H1 (cell line): ENCODE measurements at regions not wholly inside any gene's neighbourhood (a gene's known extent, or its start where the extent isn't known, plus 50 kb on each side); places are given as distances from the start of the nearest gene placed in this dataset.
A peak's percentile ranks its signal among the peaks of the same experiment; 100 is the strongest.
"Not testable (repeated sequence)": the region's sequence is repeated elsewhere in the genome, so short reads cannot be mapped to it uniquely, and the experiment has no call there.

Experiments used
- CTCF ChIA-PET: fragments of 300-600 bp; sonication (Branson Sonifier 250); formaldehyde crosslinking; loops from one replicate; lab custom pipeline; 2021; ENCODE audit not compliant: partially characterized antibody; lab: Charles Lee
- POLR2A ChIA-PET: fragments of 300-600 bp; sonication (Branson Sonifier 250); formaldehyde crosslinking; loops from one replicate; lab custom pipeline; 2021; ENCODE audit warnings: inconsistent platforms; ENCODE audit not compliant: partially characterized antibody; lab: Charles Lee
- DNase-seq, 2 experiments: peaks; one replicate each; pipeline versions ENCODE4 v3.0.0 to v3.0.0-alpha.2; 2010 to 2022; ENCODE audit warnings: low spot score in 2 of 2, low read depth in 1 of 2, mixed read lengths in 1 of 2
- FAIRE-seq: peaks from 2 replicates; lab custom pipeline; 2011; peaks lifted over from hg19 to GRCh38; lab: Jason Lieb, UNC
- H2AFZ ChIP-seq: 2 replicates; pipeline ENCODE4 v1.8.1; 2012; ENCODE audit warnings: low read length, inconsistent platforms
- H2AK5ac ChIP-seq: 2 replicates; pipeline ENCODE4 v1.6.1; 2013; ENCODE audit warnings: low read depth, low read length
- H2BK120ac ChIP-seq: replicated peaks from 2 replicates; pipeline ENCODE3; 2013; ENCODE audit warnings: low read depth, low read length, inconsistent platforms
- H2BK12ac ChIP-seq: 2 replicates; pipeline ENCODE4 v1.6.1; 2013; ENCODE audit warnings: low read depth, low read length
- H2BK15ac ChIP-seq: 2 replicates; pipeline ENCODE4 v1.6.1; 2013; ENCODE audit warnings: low read length
- H2BK20ac ChIP-seq: 2 replicates; pipeline ENCODE4 v1.6.1; 2013; ENCODE audit warnings: low read length
- H2BK5ac ChIP-seq: 2 replicates; pipeline ENCODE4 v1.6.1; 2013; ENCODE audit warnings: low read depth, low read length
- H3K14ac ChIP-seq: 2 replicates; pipeline ENCODE4 v1.6.1; 2013; ENCODE audit warnings: inconsistent platforms; ENCODE audit not compliant: insufficient read length
- H3K18ac ChIP-seq: 2 replicates; pipeline ENCODE4 v1.6.1; 2013; ENCODE audit warnings: low read length; ENCODE audit errors: extremely low read depth
- H3K23ac ChIP-seq: 2 replicates; pipeline ENCODE4 v1.6.1; 2013; ENCODE audit warnings: inconsistent platforms; ENCODE audit not compliant: insufficient read length
- H3K23me2 ChIP-seq: 2 replicates; pipeline ENCODE4 v1.6.1; 2013; ENCODE audit warnings: low read depth, low read length
- H3K27ac ChIP-seq: 2 replicates; pipeline ENCODE4 v1.6.1; 2011; ENCODE audit warnings: low read depth, low read length, inconsistent platforms
- H3K27me3 ChIP-seq, 4 experiments: replicated peaks in 1 of 4; 1 replicate in 1 of 4; 2 replicates in 3 of 4; pipeline versions ENCODE4 v1.6.1 to v1.8.1; 2011 to 2013; ENCODE audit warnings: low read length in 3 of 4, mild to moderate bottlenecking in 3 of 4, inconsistent platforms in 2 of 4, mixed read lengths in 2 of 4, moderate library complexity in 1 of 4; ENCODE audit not compliant: control insufficient read depth in 3 of 4, insufficient read depth in 3 of 4; ENCODE audit errors: extremely low read depth in 1 of 4
- H3K36me3 ChIP-seq, 4 experiments: 2 replicates each; pipeline versions ENCODE4 v1.6.1 to v1.8.1; 2011 to 2013; ENCODE audit warnings: mild to moderate bottlenecking in 4 of 4, low read length in 3 of 4, moderate library complexity in 2 of 4, control low read depth in 1 of 4, inconsistent platforms in 1 of 4; ENCODE audit not compliant: insufficient read depth in 4 of 4, control insufficient read depth in 2 of 4
- H3K4ac ChIP-seq: replicated peaks from 2 replicates; pipeline ENCODE3; 2013; ENCODE audit warnings: low read length, low read depth, mixed read lengths, inconsistent platforms; ENCODE audit not compliant: insufficient read length
- H3K4me1 ChIP-seq, 4 experiments: replicated peaks in 1 of 4; 1 replicate in 1 of 4; 2 replicates in 3 of 4; pipeline versions ENCODE4 v1.6.1 to v1.8.1; 2011 to 2013; ENCODE audit warnings: low read length in 3 of 4, inconsistent platforms in 2 of 4, mixed read lengths in 1 of 4; ENCODE audit not compliant: insufficient read depth in 4 of 4, control insufficient read depth in 3 of 4
- H3K4me2 ChIP-seq, 2 experiments: 2 replicates each; pipeline versions ENCODE4 v1.6.1 to v1.8.1; 2011 to 2013; ENCODE audit warnings: low read depth in 2 of 2, low read length in 2 of 2, control low read depth in 1 of 2, inconsistent platforms in 1 of 2, mild to moderate bottlenecking in 1 of 2; ENCODE audit not compliant: insufficient read depth in 1 of 2
- H3K4me3 ChIP-seq, 4 experiments: fragments of 200-600, 300-600 bp in 1 of 4; sonication (generic), shearing (Covaris generic), sonication (Bioruptor Twin) in 1 of 4; 2 replicates each; pipeline versions ENCODE4 v1.5.1 to v1.8.1; 2011 to 2016; ENCODE audit warnings: low read length in 4 of 4, low read depth in 3 of 4, control low read depth in 2 of 4, inconsistent platforms in 2 of 4, mild to moderate bottlenecking in 2 of 4, mixed read lengths in 1 of 4, moderate library complexity in 1 of 4; ENCODE audit not compliant: insufficient read depth in 2 of 4; ENCODE audit errors: extremely low read depth in 1 of 4
- H3K56ac ChIP-seq: replicated peaks from 2 replicates; pipeline ENCODE3; 2013; ENCODE audit warnings: low read depth, mild to moderate bottlenecking, mixed read lengths, low read length, inconsistent platforms; ENCODE audit not compliant: insufficient read length
- H3K79me1 ChIP-seq: 2 replicates; pipeline ENCODE4 v1.6.1; 2013; ENCODE audit warnings: low read depth, low read length, control low read depth
- H3K79me2 ChIP-seq, 2 experiments: 2 replicates each; pipeline versions ENCODE4 v1.6.1 to v1.8.1; 2012 to 2013; ENCODE audit warnings: low read length in 2 of 2, mild to moderate bottlenecking in 2 of 2, inconsistent platforms in 1 of 2; ENCODE audit not compliant: insufficient read depth in 2 of 2, control insufficient read depth in 1 of 2
- H3K9ac ChIP-seq, 4 experiments: replicated peaks in 1 of 4; 1 replicate in 1 of 4; 2 replicates in 3 of 4; pipeline versions ENCODE4 v1.6.1 to v1.8.1; 2011 to 2013; ENCODE audit warnings: low read depth in 3 of 4, low read length in 3 of 4, control low read depth in 2 of 4, mild to moderate bottlenecking in 2 of 4, moderate library complexity in 2 of 4, inconsistent platforms in 1 of 4; ENCODE audit errors: extremely low read depth in 1 of 4
- H3K9me3 ChIP-seq, 2 experiments: 2 replicates each; pipeline versions ENCODE4 v1.6.1 to v1.8.1; 2012 to 2013; ENCODE audit warnings: mild to moderate bottlenecking in 2 of 2, moderate library complexity in 2 of 2, control low read depth in 1 of 2, inconsistent platforms in 1 of 2, low read depth in 1 of 2, low read length in 1 of 2, mixed read lengths in 1 of 2; ENCODE audit not compliant: insufficient read depth in 2 of 2
- H4K20me1 ChIP-seq, 2 experiments: replicated peaks in 1 of 2; 2 replicates each; pipeline versions ENCODE3 to v1.8.1; 2011 to 2013; ENCODE audit warnings: inconsistent platforms in 2 of 2, low read length in 2 of 2, mild to moderate bottlenecking in 1 of 2; ENCODE audit not compliant: insufficient read depth in 2 of 2, control insufficient read depth in 1 of 2
- H4K5ac ChIP-seq: 2 replicates; pipeline ENCODE4 v1.6.1; 2013; ENCODE audit warnings: low read length, low read depth, mixed read lengths, inconsistent platforms; ENCODE audit not compliant: insufficient read length
- H4K8ac ChIP-seq: 2 replicates; pipeline ENCODE4 v1.8.0; 2013; ENCODE audit warnings: mild to moderate bottlenecking, moderate library complexity, low read length, inconsistent platforms; ENCODE audit not compliant: insufficient read depth; ENCODE audit errors: extremely low read depth
- H4K91ac ChIP-seq: replicated peaks from 2 replicates; pipeline ENCODE3; 2013; ENCODE audit warnings: low read length, mixed read lengths, inconsistent platforms; ENCODE audit not compliant: insufficient read length
- CTCF ChIP-seq, 3 experiments: IDR thresholded peaks; 1 replicate in 2 of 3; 2 replicates in 1 of 3; pipeline versions ENCODE4 v1.5.1 to v1.6.1; 2011; ENCODE audit warnings: low read length in 3 of 3, mild to moderate bottlenecking in 3 of 3, inconsistent platforms in 2 of 3, low read depth in 1 of 3, moderate library complexity in 1 of 3; ENCODE audit not compliant: insufficient read depth in 1 of 3; ENCODE audit errors: control extremely low read depth in 1 of 3
- RAD21 ChIP-seq, 2 experiments: IDR thresholded peaks in 1 of 2; conservative IDR thresholded peaks in 1 of 2; 2 replicates each; pipeline ENCODE4 v1.6.1; 2011; ENCODE audit warnings: low read depth in 2 of 2, low read length in 2 of 2, improper control_type of control experiment in 1 of 2, inconsistent platforms in 1 of 2, mild to moderate bottlenecking in 1 of 2, moderate library complexity in 1 of 2
- WGBS, 2 experiments: shearing (Covaris generic) in 1 of 2; methylation state at CpG; one replicate each; pipeline versions ENCODE4 v1.1.6 to v1.1.7; 2013 to 2015; ENCODE audit warnings: low lambda C conversion rate in 2 of 2, mixed read lengths in 2 of 2, inconsistent platforms in 1 of 2, low coverage in 1 of 2, missing lambda C conversion rate in 1 of 2; ENCODE audit not compliant: insufficient replicate concordance in 2 of 2, insufficient coverage in 1 of 2, insufficient read length in 1 of 2; ENCODE audit errors: extremely low coverage in 1 of 2, missing lambda C conversion rate in 1 of 2; 5-methylcytosine and 5-hydroxymethylcytosine counted together

DNA sequence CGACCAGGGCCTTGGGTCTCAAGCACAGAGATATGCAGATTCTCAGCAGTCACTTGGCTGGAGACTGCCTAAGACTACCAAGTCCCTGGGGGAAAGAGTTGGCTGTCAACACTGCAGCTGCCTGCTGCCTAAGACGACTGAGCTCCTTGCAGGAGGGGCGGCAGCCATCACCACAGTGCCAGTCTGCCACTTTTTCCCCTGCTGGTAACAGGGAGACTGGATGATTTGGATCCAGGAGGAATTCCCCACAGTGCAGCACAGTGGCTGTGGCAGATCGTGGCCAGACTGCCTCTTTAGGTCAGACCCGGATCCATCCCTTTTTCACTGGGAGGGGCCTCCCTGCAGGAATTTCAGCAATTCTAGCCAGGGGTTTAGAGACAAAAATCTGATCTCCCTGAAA is 743.5 kb downstream of the TGIF2LX start:
- H3K9ac ChIP-seq, H3K79me1 ChIP-seq, H3K4me1 ChIP-seq, H2BK20ac ChIP-seq, H3K79me2 ChIP-seq, H3K23me2 ChIP-seq, FAIRE-seq, H4K20me1 ChIP-seq, H3K56ac ChIP-seq, H4K91ac ChIP-seq, POLR2A ChIA-PET, H3K23ac ChIP-seq, H3K4me3 ChIP-seq, H2BK5ac ChIP-seq, H4K5ac ChIP-seq, H3K4me2 ChIP-seq, H2BK15ac ChIP-seq, H3K18ac ChIP-seq, CTCF ChIA-PET, H2AK5ac ChIP-seq, H2BK120ac ChIP-seq, H4K8ac ChIP-seq, H2BK12ac ChIP-seq, H2AFZ ChIP-seq, H3K27ac ChIP-seq, H3K14ac ChIP-seq, H3K36me3 ChIP-seq, H3K9me3 ChIP-seq, H3K27me3 ChIP-seq, H3K4ac ChIP-seq: not testable (repeated sequence)
- 93% methylated on average over 3 of the region's 5 CpGs; no CpG with 5 or more reads in 1 of the 2 experiments for WGBS, 2 experiments
- peak; percentile 7 to 45 for DNase-seq
- TF ChIP-seq RAD21 (IDR thresholded peaks at IDR 0.05 in 1 of 2, conservative IDR thresholded peaks at IDR 0.05 in 1 of 2; ENCODE audit: low read depth in 2 of 2, low read length in 2 of 2) (peak; percentile 8 to 35; a peak in 2 of 4 replicates), CTCF (IDR thresholded peaks at IDR 0.05; ENCODE audit: control extremely low read depth in 1 of 3, insufficient read depth in 1 of 3, low read depth in 1 of 3, low read length in 3 of 3) (peak in 1 of 3 experiments; percentile 10; a peak in 1 of 4 replicates)
